H1 (cell line): ENCODE measurements at regions not wholly inside any gene's neighbourhood (a gene's known extent, or its start where the extent isn't known, plus 50 kb on each side); places are given as distances from the start of the nearest gene placed in this dataset.
"Not testable (repeated sequence)": the region's sequence is repeated elsewhere in the genome, so short reads cannot be mapped to it uniquely, and the experiment has no call there.

Source experiments
- CTCF ChIA-PET: fragments of 300-600 bp; sonication (Branson Sonifier 250); formaldehyde crosslinking; loops from one replicate; lab custom pipeline; 2021; ENCODE audit not compliant: partially characterized antibody; lab: Charles Lee
- POLR2A ChIA-PET: fragments of 300-600 bp; sonication (Branson Sonifier 250); formaldehyde crosslinking; loops from one replicate; lab custom pipeline; 2021; ENCODE audit warnings: inconsistent platforms; ENCODE audit not compliant: partially characterized antibody; lab: Charles Lee
- DNase-seq, 2 experiments: peaks; one replicate each; pipeline versions ENCODE4 v3.0.0 to v3.0.0-alpha.2; 2010 to 2022; ENCODE audit warnings: low spot score in 2 of 2, low read depth in 1 of 2, mixed read lengths in 1 of 2
- FAIRE-seq: peaks from 2 replicates; lab custom pipeline; 2011; peaks lifted over from hg19 to GRCh38; lab: Jason Lieb, UNC
- H2AFZ ChIP-seq: 2 replicates; pipeline ENCODE4 v1.8.1; 2012; ENCODE audit warnings: low read length, inconsistent platforms
- H2AK5ac ChIP-seq: 2 replicates; pipeline ENCODE4 v1.6.1; 2013; ENCODE audit warnings: low read depth, low read length
- H2BK120ac ChIP-seq: replicated peaks from 2 replicates; pipeline ENCODE3; 2013; ENCODE audit warnings: low read depth, low read length, inconsistent platforms
- H2BK12ac ChIP-seq: 2 replicates; pipeline ENCODE4 v1.6.1; 2013; ENCODE audit warnings: low read depth, low read length
- H2BK15ac ChIP-seq: 2 replicates; pipeline ENCODE4 v1.6.1; 2013; ENCODE audit warnings: low read length
- H2BK20ac ChIP-seq: 2 replicates; pipeline ENCODE4 v1.6.1; 2013; ENCODE audit warnings: low read length
- H2BK5ac ChIP-seq: 2 replicates; pipeline ENCODE4 v1.6.1; 2013; ENCODE audit warnings: low read depth, low read length
- H3K14ac ChIP-seq: 2 replicates; pipeline ENCODE4 v1.6.1; 2013; ENCODE audit warnings: inconsistent platforms; ENCODE audit not compliant: insufficient read length
- H3K18ac ChIP-seq: 2 replicates; pipeline ENCODE4 v1.6.1; 2013; ENCODE audit warnings: low read length; ENCODE audit errors: extremely low read depth
- H3K23ac ChIP-seq: 2 replicates; pipeline ENCODE4 v1.6.1; 2013; ENCODE audit warnings: inconsistent platforms; ENCODE audit not compliant: insufficient read length
- H3K23me2 ChIP-seq: 2 replicates; pipeline ENCODE4 v1.6.1; 2013; ENCODE audit warnings: low read depth, low read length
- H3K27ac ChIP-seq: 2 replicates; pipeline ENCODE4 v1.6.1; 2011; ENCODE audit warnings: low read depth, low read length, inconsistent platforms
- H3K27me3 ChIP-seq, 4 experiments: replicated peaks in 1 of 4; 1 replicate in 1 of 4; 2 replicates in 3 of 4; pipeline versions ENCODE4 v1.6.1 to v1.8.1; 2011 to 2013; ENCODE audit warnings: low read length in 3 of 4, mild to moderate bottlenecking in 3 of 4, inconsistent platforms in 2 of 4, mixed read lengths in 2 of 4, moderate library complexity in 1 of 4; ENCODE audit not compliant: control insufficient read depth in 3 of 4, insufficient read depth in 3 of 4; ENCODE audit errors: extremely low read depth in 1 of 4
- H3K36me3 ChIP-seq, 4 experiments: 2 replicates each; pipeline versions ENCODE4 v1.6.1 to v1.8.1; 2011 to 2013; ENCODE audit warnings: mild to moderate bottlenecking in 4 of 4, low read length in 3 of 4, moderate library complexity in 2 of 4, control low read depth in 1 of 4, inconsistent platforms in 1 of 4; ENCODE audit not compliant: insufficient read depth in 4 of 4, control insufficient read depth in 2 of 4
- H3K4ac ChIP-seq: replicated peaks from 2 replicates; pipeline ENCODE3; 2013; ENCODE audit warnings: low read length, low read depth, mixed read lengths, inconsistent platforms; ENCODE audit not compliant: insufficient read length
- H3K4me1 ChIP-seq, 4 experiments: replicated peaks in 1 of 4; 1 replicate in 1 of 4; 2 replicates in 3 of 4; pipeline versions ENCODE4 v1.6.1 to v1.8.1; 2011 to 2013; ENCODE audit warnings: low read length in 3 of 4, inconsistent platforms in 2 of 4, mixed read lengths in 1 of 4; ENCODE audit not compliant: insufficient read depth in 4 of 4, control insufficient read depth in 3 of 4
- H3K4me2 ChIP-seq, 2 experiments: 2 replicates each; pipeline versions ENCODE4 v1.6.1 to v1.8.1; 2011 to 2013; ENCODE audit warnings: low read depth in 2 of 2, low read length in 2 of 2, control low read depth in 1 of 2, inconsistent platforms in 1 of 2, mild to moderate bottlenecking in 1 of 2; ENCODE audit not compliant: insufficient read depth in 1 of 2
- H3K4me3 ChIP-seq, 4 experiments: fragments of 200-600, 300-600 bp in 1 of 4; sonication (generic), shearing (Covaris generic), sonication (Bioruptor Twin) in 1 of 4; 2 replicates each; pipeline versions ENCODE4 v1.5.1 to v1.8.1; 2011 to 2016; ENCODE audit warnings: low read length in 4 of 4, low read depth in 3 of 4, control low read depth in 2 of 4, inconsistent platforms in 2 of 4, mild to moderate bottlenecking in 2 of 4, mixed read lengths in 1 of 4, moderate library complexity in 1 of 4; ENCODE audit not compliant: insufficient read depth in 2 of 4; ENCODE audit errors: extremely low read depth in 1 of 4
- H3K56ac ChIP-seq: replicated peaks from 2 replicates; pipeline ENCODE3; 2013; ENCODE audit warnings: low read depth, mild to moderate bottlenecking, mixed read lengths, low read length, inconsistent platforms; ENCODE audit not compliant: insufficient read length
- H3K79me1 ChIP-seq: 2 replicates; pipeline ENCODE4 v1.6.1; 2013; ENCODE audit warnings: low read depth, low read length, control low read depth
- H3K79me2 ChIP-seq, 2 experiments: 2 replicates each; pipeline versions ENCODE4 v1.6.1 to v1.8.1; 2012 to 2013; ENCODE audit warnings: low read length in 2 of 2, mild to moderate bottlenecking in 2 of 2, inconsistent platforms in 1 of 2; ENCODE audit not compliant: insufficient read depth in 2 of 2, control insufficient read depth in 1 of 2
- H3K9ac ChIP-seq, 4 experiments: replicated peaks in 1 of 4; 1 replicate in 1 of 4; 2 replicates in 3 of 4; pipeline versions ENCODE4 v1.6.1 to v1.8.1; 2011 to 2013; ENCODE audit warnings: low read depth in 3 of 4, low read length in 3 of 4, control low read depth in 2 of 4, mild to moderate bottlenecking in 2 of 4, moderate library complexity in 2 of 4, inconsistent platforms in 1 of 4; ENCODE audit errors: extremely low read depth in 1 of 4
- H3K9me3 ChIP-seq, 2 experiments: 2 replicates each; pipeline versions ENCODE4 v1.6.1 to v1.8.1; 2012 to 2013; ENCODE audit warnings: mild to moderate bottlenecking in 2 of 2, moderate library complexity in 2 of 2, control low read depth in 1 of 2, inconsistent platforms in 1 of 2, low read depth in 1 of 2, low read length in 1 of 2, mixed read lengths in 1 of 2; ENCODE audit not compliant: insufficient read depth in 2 of 2
- H4K20me1 ChIP-seq, 2 experiments: replicated peaks in 1 of 2; 2 replicates each; pipeline versions ENCODE3 to v1.8.1; 2011 to 2013; ENCODE audit warnings: inconsistent platforms in 2 of 2, low read length in 2 of 2, mild to moderate bottlenecking in 1 of 2; ENCODE audit not compliant: insufficient read depth in 2 of 2, control insufficient read depth in 1 of 2
- H4K5ac ChIP-seq: 2 replicates; pipeline ENCODE4 v1.6.1; 2013; ENCODE audit warnings: low read length, low read depth, mixed read lengths, inconsistent platforms; ENCODE audit not compliant: insufficient read length
- H4K8ac ChIP-seq: 2 replicates; pipeline ENCODE4 v1.8.0; 2013; ENCODE audit warnings: mild to moderate bottlenecking, moderate library complexity, low read length, inconsistent platforms; ENCODE audit not compliant: insufficient read depth; ENCODE audit errors: extremely low read depth
- H4K91ac ChIP-seq: replicated peaks from 2 replicates; pipeline ENCODE3; 2013; ENCODE audit warnings: low read length, mixed read lengths, inconsistent platforms; ENCODE audit not compliant: insufficient read length
- WGBS, 2 experiments: shearing (Covaris generic) in 1 of 2; methylation state at CpG; one replicate each; pipeline versions ENCODE4 v1.1.6 to v1.1.7; 2013 to 2015; ENCODE audit warnings: low lambda C conversion rate in 2 of 2, mixed read lengths in 2 of 2, inconsistent platforms in 1 of 2, low coverage in 1 of 2, missing lambda C conversion rate in 1 of 2; ENCODE audit not compliant: insufficient replicate concordance in 2 of 2, insufficient coverage in 1 of 2, insufficient read length in 1 of 2; ENCODE audit errors: extremely low coverage in 1 of 2, missing lambda C conversion rate in 1 of 2; 5-methylcytosine and 5-hydroxymethylcytosine counted together

- H2AK5ac ChIP-seq, H3K27ac ChIP-seq, H3K27me3 ChIP-seq, H3K4me1 ChIP-seq, H4K20me1 ChIP-seq, H3K23ac ChIP-seq, H3K36me3 ChIP-seq, H3K9me3 ChIP-seq, CTCF ChIA-PET, H4K5ac ChIP-seq, H2AFZ ChIP-seq, H3K79me1 ChIP-seq, H4K8ac ChIP-seq, H3K4me2 ChIP-seq, FAIRE-seq, H3K79me2 ChIP-seq, H3K23me2 ChIP-seq, H4K91ac ChIP-seq, H2BK12ac ChIP-seq, H3K9ac ChIP-seq, H3K56ac ChIP-seq, H3K4me3 ChIP-seq, H2BK20ac ChIP-seq, H2BK15ac ChIP-seq, POLR2A ChIA-PET, H2BK5ac ChIP-seq, H3K18ac ChIP-seq, H2BK120ac ChIP-seq, H3K4ac ChIP-seq, H3K14ac ChIP-seq: not testable (repeated sequence)
- 83% methylated on average over 3 of the region's 3 CpGs; no CpG with 5 or more reads in 1 of the 2 experiments for WGBS, 2 experiments
- peak in 1 of 2 experiments; percentile 40 for DNase-seq
Observed at GRCh38 chr2:87425191-87425590, 322.7 kb upstream of the PLGLB2 start.

GRCh38 chr2:87425717-87426116 is 322.2 kb upstream of the PLGLB2 start:
- H2AFZ ChIP-seq, H3K9me3 ChIP-seq, H3K23me2 ChIP-seq, POLR2A ChIA-PET, H4K91ac ChIP-seq, H4K8ac ChIP-seq, CTCF ChIA-PET, H2BK20ac ChIP-seq, H3K79me2 ChIP-seq, H3K4me1 ChIP-seq, H2BK5ac ChIP-seq, H3K14ac ChIP-seq, H3K27me3 ChIP-seq, H3K27ac ChIP-seq, H3K4me2 ChIP-seq, H3K4me3 ChIP-seq, H2BK12ac ChIP-seq, H4K20me1 ChIP-seq, H3K36me3 ChIP-seq, H2AK5ac ChIP-seq, H3K4ac ChIP-seq, H3K9ac ChIP-seq, FAIRE-seq, H2BK15ac ChIP-seq, H3K18ac ChIP-seq, H4K5ac ChIP-seq, H2BK120ac ChIP-seq, H3K79me1 ChIP-seq, H3K23ac ChIP-seq, H3K56ac ChIP-seq: not testable (repeated sequence)
- WGBS, 2 experiments, result 74% methylated on average over 3 of the region's 3 CpGs; no CpG with 5 or more reads in 1 of the 2 experiments
- peak in 1 of 2 experiments; percentile 42 for DNase-seq
